ENCODE measurements at regions not wholly inside any gene's neighbourhood (a gene's known extent, or its start where the extent isn't known, plus 50 kb on each side); places are given as distances from the start of the nearest gene placed in this dataset.
"Not testable (repeated sequence)": the region's sequence is repeated elsewhere in the genome, so short reads cannot be mapped to it uniquely, and the experiment has no call there.

DNA sequence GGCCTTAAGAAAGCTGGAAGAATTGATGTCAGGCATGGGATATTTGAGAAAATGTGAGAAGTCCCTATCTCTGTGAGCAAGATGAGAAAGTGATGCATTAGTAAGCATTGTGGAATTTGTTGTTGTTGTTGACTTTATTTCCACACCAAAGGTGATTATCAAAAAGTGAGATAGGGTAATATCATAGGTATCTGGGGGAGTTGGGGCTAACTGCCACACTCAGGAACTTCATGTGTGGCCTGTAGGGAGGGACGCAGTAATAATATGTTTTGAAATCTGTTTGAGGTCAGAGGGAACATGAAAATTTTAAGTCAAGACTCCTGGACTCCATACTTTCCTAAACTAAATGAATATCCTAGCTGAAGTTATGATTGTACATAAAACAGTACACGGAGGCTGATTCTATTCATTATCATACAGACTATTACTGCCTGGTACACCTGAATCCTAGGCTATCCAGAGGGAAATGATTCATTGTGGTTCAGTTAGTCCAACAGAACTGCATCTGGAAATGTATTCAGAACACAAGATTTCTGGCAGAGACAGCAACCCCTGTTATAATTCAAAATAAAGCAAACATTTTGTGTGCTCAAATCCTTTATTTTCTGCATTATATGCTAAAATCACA lies 304.8 kb downstream of the CPS1 start:
- no peak for DNase-seq

DNA sequence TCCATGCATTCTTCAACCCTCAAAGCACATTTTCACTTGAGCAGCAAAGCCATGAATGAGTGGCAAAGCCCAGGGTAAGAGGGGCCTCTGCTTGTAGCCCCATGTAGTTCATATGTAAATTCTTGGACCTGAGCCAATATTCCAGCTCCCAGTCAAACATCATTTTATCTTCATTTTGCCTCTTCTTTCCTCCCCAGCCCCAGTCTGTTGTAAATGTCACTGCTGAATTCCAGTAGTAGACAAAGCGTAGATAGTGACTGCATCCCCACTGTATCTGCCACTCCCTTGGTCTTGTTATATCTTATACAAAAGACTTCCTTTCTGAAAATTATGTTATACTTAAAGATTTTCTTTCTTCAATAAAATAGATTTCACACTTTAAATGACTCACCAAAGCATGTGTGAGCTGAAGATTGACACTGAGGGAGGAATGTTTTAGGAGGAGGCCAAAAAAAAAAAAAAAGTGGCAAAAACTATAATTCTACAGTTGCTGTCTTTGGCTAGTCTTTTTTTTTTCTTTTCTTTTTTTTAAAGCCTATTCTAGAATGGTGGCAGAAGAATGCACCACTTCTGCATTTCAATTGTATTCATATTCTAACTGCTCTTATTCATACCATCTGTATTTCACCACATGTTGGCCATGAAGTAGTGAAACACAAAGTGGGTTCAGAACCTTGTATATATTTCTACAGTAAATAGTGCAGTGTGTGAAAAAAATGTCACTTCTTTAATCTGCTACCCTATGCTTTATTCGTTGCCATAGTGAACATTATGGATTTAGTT lies 306.1 kb downstream of the CPS1 start:
- no peak for DNase-seq

DNA sequence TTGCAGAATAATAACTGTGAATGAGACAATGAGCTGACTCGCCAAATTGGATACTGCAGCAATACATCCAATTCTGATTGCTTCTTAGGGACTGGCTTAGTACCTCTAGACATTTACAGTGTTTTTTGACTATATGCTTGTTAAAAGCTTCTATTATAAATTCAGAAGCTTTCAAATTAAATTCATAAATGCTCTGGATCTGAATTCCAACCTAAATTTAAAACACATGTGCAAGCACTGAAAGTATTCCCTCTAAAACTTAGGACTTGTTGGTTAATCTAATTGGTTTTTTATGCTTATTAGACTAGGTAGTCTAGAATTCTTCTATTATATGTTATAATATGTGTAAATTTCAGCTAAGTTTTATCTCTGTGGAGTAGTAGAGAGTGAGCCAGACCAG lies 306.9 kb downstream of the CPS1 start:
- DNase-seq: no peak

DNA sequence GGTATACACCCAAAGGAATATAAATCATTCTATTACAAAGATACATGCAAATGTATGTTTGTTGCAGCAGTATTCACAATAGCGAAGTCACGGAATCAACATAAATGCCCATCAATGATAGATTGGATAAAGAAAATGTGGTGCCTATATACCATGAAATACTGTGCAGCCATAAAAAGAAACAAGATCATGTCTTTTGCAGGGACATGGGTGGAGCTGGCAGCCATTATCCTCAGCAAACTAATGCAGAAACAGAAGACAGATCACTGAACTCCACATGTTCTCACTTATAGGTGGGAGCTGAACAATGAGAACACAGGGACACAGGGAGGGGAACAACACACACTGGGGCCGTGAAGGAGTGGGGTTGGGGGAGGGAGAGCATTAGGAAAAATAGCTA lies 315.2 kb downstream of the CPS1 start:
- not testable (repeated sequence) for DNase-seq

GRCh38 chr2:210873631-210874030 lies 317.2 kb downstream of the CPS1 start:
- no peak for DNase-seq

DNA sequence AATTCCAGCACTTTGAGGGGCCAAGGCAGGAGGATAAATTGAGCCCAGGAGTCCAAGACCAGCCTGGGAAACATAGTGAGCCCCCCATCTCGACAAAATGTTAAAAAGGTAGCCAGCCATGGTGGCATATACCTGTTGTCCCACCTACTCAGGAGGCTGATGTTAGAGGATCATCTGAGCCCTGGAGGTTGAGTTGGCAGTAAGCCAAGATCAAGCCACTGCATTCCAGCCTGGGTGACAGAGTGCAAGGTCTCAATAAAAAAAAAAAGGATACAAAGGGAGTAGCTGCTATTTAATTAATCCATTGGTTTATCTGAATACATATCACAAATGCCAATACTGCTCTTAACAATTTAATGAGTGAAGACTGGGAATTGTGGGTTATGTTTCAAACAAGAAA lies 327.8 kb downstream of the CPS1 start:
- no peak for DNase-seq

DNA sequence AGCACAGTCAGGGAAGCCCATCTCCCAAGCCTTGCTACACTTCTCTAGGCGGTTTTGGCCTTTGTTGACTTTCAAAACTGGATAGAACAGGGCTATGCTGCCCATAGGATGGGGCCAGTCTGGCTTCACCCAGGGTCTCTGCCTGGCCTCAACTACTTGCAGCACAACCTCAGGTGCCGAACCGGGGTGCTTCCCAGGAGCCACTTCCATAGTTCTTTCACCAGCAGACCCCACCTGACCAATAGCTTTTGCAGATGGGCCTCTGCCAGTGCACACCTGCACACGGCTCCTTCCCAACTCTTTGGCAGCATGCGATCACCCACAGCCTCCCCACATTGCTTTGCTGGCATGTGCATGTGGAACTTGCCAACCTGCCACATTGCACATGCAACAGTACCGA lies 331.6 kb downstream of the CPS1 start:
- DNase-seq: no peak

DNA sequence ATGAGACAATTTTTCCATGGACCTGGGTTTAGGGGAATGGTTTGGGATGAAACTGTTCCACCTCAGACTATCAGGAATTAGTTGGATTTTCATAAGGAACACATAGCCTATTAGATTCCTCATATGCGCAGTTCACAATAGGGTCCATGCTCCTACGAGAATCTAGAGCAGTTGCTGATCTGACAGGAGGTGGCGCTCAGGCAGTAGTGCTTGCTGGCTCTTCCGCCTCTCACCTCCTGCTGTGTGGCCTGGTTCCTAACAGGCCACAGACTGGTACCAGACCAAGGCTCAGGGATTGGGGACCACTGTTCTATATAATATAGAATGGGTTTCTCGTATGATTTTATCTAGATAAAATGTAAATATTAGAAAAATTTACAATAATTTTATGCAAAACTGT lies 338.7 kb downstream of the CPS1 start:
- no peak for DNase-seq

GRCh38 chr2:210899131-210899530 lies 342.7 kb downstream of the CPS1 start:
- no peak for DNase-seq

DNA sequence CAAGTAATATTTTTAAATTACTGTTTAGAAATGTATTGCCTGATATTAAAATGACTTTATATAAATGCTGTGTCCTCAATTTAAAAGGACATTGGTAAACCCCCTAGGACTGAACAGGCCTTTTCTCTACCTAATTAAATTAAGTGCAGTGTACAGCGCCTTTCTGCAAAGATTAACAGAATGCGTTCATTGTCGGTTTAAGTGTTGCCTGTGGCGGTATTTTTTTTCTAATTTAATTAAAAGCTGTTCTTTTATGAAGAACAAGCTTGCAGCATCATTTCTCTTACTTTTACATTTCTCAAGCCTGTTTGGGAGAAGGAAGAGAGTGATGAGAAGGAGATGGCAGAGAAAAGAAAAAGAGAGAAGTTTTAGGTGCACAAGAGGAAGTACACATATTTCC lies 344.9 kb downstream of the CPS1 start:
- DNase-seq: no peak

GRCh38 chr2:210912779-210913178 lies 356.4 kb downstream of the CPS1 start:
- no peak for DNase-seq

DNA sequence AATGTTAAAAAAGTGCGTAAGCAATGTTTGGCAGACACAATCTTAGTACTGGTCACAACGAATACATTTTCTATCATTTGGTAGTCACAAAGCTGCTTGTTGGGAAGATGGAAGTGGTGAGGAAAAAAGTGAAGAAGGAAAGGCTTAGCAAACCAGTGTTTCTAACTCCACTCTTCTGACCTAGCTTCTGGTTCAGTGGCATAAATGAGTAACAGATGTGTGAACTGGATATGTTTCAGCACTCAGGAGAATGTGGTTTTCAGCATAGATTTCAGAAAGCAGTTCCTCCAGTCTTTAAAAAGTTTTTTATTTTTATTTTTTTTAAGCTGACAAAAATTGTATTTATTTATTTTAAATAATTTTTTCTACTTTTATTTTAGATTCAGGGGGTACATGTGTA lies 357.1 kb downstream of the CPS1 start:
- DNase-seq: no peak

DNA sequence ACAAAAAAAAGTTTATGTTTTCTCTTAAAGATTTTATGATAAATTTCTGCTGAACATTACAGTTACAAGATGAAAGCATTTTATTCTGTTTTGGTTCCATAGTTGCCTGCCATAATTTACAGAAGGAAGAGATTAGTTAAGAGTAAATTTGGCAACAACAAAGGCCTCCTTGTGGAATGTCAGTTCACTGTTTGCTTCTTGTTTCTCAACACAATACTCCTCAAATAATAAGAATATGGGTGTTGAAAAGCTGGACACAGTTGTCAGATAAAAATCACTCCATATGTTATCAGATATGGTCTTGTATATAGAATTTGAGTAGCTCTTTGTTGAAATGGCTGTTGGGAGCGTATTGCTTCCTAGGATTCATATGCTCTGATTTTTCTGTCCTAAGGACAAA lies 359.5 kb downstream of the CPS1 start:
- DNase-seq: no peak

- DNase-seq: no peak
Observed at GRCh38 chr2:210917465-210917864, 361.1 kb downstream of the CPS1 start.

DNA sequence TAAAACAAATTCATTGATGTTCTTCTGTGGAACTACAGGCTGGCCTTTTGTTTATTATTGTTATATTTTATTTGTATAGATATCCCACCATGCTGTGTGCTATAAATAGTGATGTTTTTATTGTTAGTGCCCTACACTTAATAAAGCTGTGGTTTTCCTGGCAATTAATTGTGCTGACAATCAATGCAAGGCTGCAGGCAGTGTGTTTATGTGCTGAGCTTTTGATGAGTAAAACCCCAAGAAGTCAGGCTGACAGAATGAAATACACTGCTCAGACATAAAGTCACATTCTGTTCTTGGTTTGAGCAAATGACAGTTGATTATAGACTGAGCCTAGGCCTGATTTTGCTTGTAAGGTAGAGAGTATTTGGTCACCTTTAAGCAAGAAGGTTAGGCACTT lies 362.7 kb downstream of the CPS1 start:
- no peak for DNase-seq

- no peak for DNase-seq
Observed at GRCh38 chr2:210922419-210922818, 366.0 kb downstream of the CPS1 start.

GRCh38 chr2:210928714-210929113 lies 372.3 kb downstream of the CPS1 start:
- DNase-seq: no peak

- no peak for DNase-seq
Observed at GRCh38 chr2:210938228-210938627, 381.8 kb downstream of the CPS1 start.

DNA sequence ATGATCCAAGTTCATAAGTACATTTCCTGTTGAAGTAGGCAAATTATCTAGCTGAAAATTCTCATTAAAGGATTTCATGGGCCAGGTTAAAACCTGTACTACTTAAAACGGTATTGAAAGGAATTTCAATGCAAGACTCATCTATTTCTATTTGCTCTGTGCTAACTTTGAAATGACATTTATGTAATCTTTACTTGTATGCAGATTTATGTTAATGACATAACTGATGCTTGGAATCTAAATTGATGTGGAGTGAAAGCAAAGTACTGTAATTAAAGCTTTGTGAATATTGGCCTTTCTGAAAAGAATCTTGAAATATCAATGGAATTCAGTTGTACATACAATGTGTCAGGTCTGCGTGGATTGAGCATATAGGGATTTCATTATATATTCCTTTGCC lies 390.0 kb downstream of the CPS1 start:
- no peak for DNase-seq

DNA sequence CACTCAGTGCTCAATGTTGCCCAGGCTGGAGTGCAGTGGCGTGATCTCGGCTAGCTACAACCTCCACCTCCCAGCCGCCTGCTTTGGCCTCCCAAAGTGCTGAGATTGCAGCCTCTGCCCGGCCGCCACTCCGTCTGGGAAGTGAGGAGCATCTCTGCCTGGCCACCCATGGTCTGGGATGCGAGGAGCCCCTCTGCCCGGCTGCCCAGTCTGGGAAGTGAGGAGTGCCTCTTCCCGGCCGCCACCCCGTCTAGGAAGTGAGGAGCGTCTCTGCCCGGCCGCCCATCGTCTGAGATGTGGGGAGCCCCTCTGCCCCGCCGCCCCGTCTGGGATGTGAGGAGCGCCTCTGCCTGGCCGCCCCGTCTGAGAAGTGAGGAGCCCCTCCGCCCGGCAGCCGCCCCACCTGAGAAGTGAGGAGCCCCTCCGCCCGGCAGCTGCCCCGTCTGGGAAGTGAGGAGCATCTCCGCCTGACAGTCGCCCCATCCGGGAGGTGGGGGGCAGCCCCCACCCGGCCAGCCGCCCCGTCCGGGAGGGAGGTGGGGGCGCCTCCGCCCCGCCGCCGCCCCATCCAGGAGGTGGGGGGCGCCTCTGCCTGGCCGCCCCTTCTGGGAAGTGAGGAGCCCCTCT lies 394.1 kb downstream of the CPS1 start:
- DNase-seq: not testable (repeated sequence)

DNA sequence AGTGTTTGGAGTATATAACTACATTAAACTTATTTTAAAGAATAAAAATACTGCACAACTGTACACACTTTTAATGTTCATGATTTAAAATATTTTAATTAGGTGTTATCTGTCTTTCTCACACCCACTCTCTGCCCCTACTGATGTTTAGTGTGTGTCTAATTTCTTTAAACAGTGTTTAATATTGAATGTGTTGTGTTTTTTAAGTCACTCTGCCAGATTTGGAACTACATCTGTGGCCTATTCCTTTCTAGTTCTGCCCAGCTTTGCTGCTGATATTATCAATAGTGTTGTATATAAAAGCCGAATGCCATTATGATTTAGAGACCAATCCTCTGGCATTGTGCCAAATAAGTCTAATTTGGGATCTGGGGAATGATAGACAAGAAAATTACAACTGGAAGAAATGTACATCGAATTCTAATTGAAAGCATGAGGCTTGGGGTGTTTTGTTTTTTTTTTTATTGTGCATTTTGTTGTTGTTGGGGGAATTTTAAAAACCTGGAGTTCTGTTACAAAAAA lies 398.0 kb downstream of the CPS1 start:
- no peak for DNase-seq

DNA sequence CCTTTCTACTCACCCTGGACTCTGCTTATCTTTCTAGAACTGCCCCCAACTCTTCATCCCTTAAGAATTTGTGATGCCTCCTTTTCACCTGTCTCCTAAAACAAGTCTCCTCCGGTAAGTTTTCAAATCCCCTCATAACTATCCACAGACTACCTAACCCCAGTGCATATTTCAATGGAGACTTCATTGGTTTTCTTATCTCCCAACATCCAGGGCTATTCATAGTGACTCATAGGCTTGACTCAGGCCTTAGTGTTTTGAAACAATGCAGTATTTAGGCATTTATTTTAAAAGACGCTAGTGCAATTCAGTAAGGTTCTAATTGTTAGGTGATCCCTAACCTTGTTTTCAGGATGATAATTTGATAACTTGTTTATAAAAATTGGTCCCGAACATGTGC lies 399.2 kb downstream of the CPS1 start:
- DNase-seq: no peak

GRCh38 chr2:210956101-210956500 lies 399.7 kb downstream of the CPS1 start:
- no peak for DNase-seq

DNA sequence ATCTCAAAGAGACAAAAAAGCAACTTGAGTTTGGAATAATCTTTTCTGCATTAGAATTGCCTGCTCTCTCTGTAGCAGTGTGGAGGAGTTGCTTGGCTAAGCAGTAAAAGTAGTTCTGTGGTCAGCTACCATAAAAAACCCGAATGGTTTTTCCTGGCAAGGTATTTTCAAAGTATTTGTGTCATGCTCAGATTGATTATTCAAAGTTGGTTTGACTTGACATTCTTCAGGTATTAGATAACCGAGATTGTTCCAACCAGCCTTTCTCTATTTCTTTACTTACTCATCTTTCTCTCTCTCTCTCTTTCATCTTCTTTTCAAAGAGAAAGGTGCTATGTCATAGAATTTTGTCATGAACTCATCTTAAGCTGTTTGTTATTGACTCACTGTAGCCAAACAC lies 404.9 kb downstream of the CPS1 start:
- no peak for DNase-seq
